ENCODE measurements at regions not wholly inside any gene's neighbourhood (a gene's known extent, or its start where the extent isn't known, plus 50 kb on each side); places are given as distances from the start of the nearest gene placed in this dataset.

GRCh38 chr5:74113196-74113540, 487.2 kb downstream of the ARHGEF28 start:
- TF ChIP-seq EZH2phosphoT487 (IDR thresholded peaks at IDR 0.05) (no peak), CTCF (IDR thresholded peaks at IDR 0.05) (no peak)
